ENCODE measurements at regions not wholly inside any gene's neighbourhood (a gene's known extent, or its start where the extent isn't known, plus 50 kb on each side); places are given as distances from the start of the nearest gene placed in this dataset.

GRCh38 chr4:152094970-152095700 lies 334.3 kb upstream of the GATB start:
- H3K36me3 ChIP-seq (ENCODE audit: control insufficient read depth, insufficient read depth, low read length), result no peaks in the 10 kb centered on the region
- TF ChIP-seq, protein P1, sequence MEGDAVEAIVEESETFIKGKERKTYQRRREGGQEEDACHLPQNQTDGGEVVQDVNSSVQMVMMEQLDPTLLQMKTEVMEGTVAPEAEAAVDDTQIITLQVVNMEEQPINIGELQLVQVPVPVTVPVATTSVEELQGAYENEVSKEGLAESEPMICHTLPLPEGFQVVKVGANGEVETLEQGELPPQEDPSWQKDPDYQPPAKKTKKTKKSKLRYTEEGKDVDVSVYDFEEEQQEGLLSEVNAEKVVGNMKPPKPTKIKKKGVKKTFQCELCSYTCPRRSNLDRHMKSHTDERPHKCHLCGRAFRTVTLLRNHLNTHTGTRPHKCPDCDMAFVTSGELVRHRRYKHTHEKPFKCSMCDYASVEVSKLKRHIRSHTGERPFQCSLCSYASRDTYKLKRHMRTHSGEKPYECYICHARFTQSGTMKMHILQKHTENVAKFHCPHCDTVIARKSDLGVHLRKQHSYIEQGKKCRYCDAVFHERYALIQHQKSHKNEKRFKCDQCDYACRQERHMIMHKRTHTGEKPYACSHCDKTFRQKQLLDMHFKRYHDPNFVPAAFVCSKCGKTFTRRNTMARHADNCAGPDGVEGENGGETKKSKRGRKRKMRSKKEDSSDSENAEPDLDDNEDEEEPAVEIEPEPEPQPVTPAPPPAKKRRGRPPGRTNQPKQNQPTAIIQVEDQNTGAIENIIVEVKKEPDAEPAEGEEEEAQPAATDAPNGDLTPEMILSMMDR (IDR thresholded peaks at IDR 0.05; ENCODE audit: insufficient read depth, low read length, poor library complexity, severe bottlenecking), result no peak
- H3K4me3 ChIP-seq (ENCODE audit: low read depth, low read length), result no peak overlapping the region
- DNase-seq (ENCODE audit: low read depth), result no peak
- peaks cover 2% of the 10 kb centered on the region for H3K27me3 ChIP-seq (ENCODE audit: control insufficient read depth, insufficient read depth, low read length)

DNA sequence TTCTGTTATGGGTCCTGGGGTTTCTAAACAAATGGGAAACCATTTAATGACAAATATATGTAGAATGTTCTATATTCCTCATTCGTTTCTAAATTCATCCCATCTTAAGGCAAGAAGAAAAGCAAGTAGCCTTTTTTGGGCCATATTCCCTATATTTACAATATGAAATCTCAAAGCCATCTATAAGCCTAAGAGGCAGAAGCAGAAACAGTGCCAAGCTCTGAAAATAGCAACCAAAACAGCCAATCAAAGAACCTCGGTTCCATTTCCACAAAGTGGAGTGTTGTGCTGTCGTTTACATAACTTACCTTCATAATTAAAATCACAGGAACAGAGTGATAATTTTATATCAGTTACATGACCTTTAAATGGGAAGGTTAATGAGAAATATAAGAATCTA lies 330.6 kb upstream of the GATB start:
- Histone ChIP-seq H3K4me3 (ENCODE audit: low read depth, low read length) (no peak overlapping the region), H3K27me3 (ENCODE audit: control insufficient read depth, insufficient read depth, low read length) (no peaks in the 10 kb centered on the region), H3K36me3 (ENCODE audit: control insufficient read depth, insufficient read depth, low read length) (no peaks in the 10 kb centered on the region)
- TF ChIP-seq, protein P1 (IDR thresholded peaks at IDR 0.05; ENCODE audit: insufficient read depth, low read length, poor library complexity, severe bottlenecking), result no peak
- no peak for DNase-seq (ENCODE audit: low read depth)

DNA sequence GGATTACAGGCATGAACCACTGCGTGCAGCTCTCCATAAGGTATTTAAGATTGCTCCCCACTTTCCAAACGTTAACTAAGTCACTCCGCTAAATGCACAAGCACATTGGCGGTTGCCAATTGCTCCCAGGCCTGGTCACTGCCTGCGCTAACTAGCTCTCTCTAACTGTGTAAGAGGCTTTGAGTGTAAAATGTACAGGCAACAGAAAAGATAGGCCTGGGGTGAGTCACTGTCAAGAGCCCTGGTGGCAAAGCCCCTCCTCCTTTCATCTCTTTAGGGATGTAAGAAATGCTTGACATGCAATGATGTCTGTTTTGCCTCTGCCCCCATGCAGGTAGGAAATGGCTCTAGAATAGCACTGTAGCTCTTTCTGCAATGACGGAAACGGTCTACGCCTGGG lies 329.7 kb upstream of the GATB start:
- no peaks in the 10 kb centered on the region for H3K36me3 ChIP-seq (ENCODE audit: control insufficient read depth, insufficient read depth, low read length)
- H3K27me3 ChIP-seq (ENCODE audit: control insufficient read depth, insufficient read depth, low read length), result no peaks in the 10 kb centered on the region
- H3K4me3 ChIP-seq (ENCODE audit: low read depth, low read length), result no peak overlapping the region
- TF ChIP-seq, protein P1 (IDR thresholded peaks at IDR 0.05; ENCODE audit: insufficient read depth, low read length, poor library complexity, severe bottlenecking), result no peak
- DNase-seq (ENCODE audit: low read depth), result no peak

DNA sequence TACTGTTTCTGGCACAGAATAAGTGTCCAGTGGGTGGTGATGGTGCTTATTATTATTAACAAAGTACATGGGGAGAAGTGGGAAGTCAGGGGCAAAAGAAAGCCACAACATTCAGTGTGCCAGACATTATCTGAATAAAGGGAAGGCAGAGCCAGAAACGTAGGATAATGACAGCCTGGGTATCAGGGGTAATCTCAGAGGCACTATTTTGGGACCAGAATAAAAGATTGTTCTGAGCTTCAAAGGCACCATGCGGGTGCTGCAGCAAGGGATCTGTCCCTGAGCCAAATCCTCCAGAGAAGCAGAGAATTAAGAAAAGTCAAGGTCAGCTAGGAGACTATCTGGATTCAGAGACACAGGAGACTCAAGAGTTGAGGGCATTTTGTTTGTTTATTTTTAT lies 328.8 kb upstream of the GATB start:
- TF ChIP-seq, protein P1 (IDR thresholded peaks at IDR 0.05; ENCODE audit: insufficient read depth, low read length, poor library complexity, severe bottlenecking), result no peak
- no peak overlapping the region for H3K4me3 ChIP-seq (ENCODE audit: low read depth, low read length)
- no peaks in the 10 kb centered on the region for H3K36me3 ChIP-seq (ENCODE audit: control insufficient read depth, insufficient read depth, low read length)
- DNase-seq (ENCODE audit: low read depth), result no peak
- no peaks in the 10 kb centered on the region for H3K27me3 ChIP-seq (ENCODE audit: control insufficient read depth, insufficient read depth, low read length)

- no peaks in the 10 kb centered on the region for H3K27me3 ChIP-seq (ENCODE audit: control insufficient read depth, insufficient read depth, low read length)
- TF ChIP-seq, protein P1 (IDR thresholded peaks at IDR 0.05; ENCODE audit: insufficient read depth, low read length, poor library complexity, severe bottlenecking), result no peak
- DNase-seq (ENCODE audit: low read depth), result no peak
- no peak overlapping the region for H3K4me3 ChIP-seq (ENCODE audit: low read depth, low read length)
- H3K36me3 ChIP-seq (ENCODE audit: control insufficient read depth, insufficient read depth, low read length), result no peaks in the 10 kb centered on the region
Observed at GRCh38 chr4:152087335-152087734, 326.5 kb upstream of the GATB start.

DNA sequence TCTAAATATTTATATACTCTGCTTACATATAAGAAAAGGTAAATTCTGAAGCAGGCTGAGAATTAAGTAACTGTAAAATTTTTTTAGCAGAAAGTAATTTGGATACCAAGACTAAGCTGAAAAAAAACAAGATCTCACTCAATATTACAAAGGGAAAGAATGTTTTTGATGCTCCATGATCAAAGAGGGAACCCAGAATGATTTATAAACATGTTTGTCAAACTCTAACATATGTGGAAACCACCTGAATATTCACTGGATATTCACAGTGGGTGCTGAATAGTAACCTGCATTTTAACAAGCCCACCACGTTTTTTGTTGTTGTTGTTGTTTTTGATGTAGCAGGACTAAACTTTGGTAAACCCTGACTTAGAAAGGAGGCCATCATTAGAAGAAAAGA lies 324.9 kb upstream of the GATB start:
- no peaks in the 10 kb centered on the region for H3K36me3 ChIP-seq (ENCODE audit: control insufficient read depth, insufficient read depth, low read length)
- no peaks in the 10 kb centered on the region for H3K27me3 ChIP-seq (ENCODE audit: control insufficient read depth, insufficient read depth, low read length)
- H3K4me3 ChIP-seq (ENCODE audit: low read depth, low read length), result no peak overlapping the region
- TF ChIP-seq, protein P1 (IDR thresholded peaks at IDR 0.05; ENCODE audit: insufficient read depth, low read length, poor library complexity, severe bottlenecking), result no peak
- no peak for DNase-seq (ENCODE audit: low read depth)
